ENCODE measurements at regions not wholly inside any gene's neighbourhood (a gene's known extent, or its start where the extent isn't known, plus 50 kb on each side); places are given as distances from the start of the nearest gene placed in this dataset.

GRCh38 chr1:67627336-67627735, 57.7 kb upstream of the GADD45A start:
- no peak for TF ChIP-seq CTCF (IDR thresholded peaks at IDR 0.05 in 2 of 3, conservative IDR thresholded peaks at IDR 0.05 in 1 of 3; ENCODE audit: borderline replicate concordance in 1 of 3, insufficient read depth in 1 of 3, low read depth in 2 of 3, low read length in 2 of 3)
- no peak for TF ChIP-seq POLR2A (IDR thresholded peaks at IDR 0.05; ENCODE audit: borderline replicate concordance, extremely low read depth, insufficient read depth, insufficient read length)
- no peak for TF ChIP-seq ELF1 (IDR thresholded peaks at IDR 0.05; ENCODE audit: borderline replicate concordance, low read depth)
- no peak for TF ChIP-seq POLR2AphosphoS5 (IDR thresholded peaks at IDR 0.05; ENCODE audit: low read depth, low read length)
- no peak for TF ChIP-seq REST (IDR thresholded peaks at IDR 0.05; ENCODE audit: low read depth)
- TF ChIP-seq SIN3A (IDR thresholded peaks at IDR 0.05; ENCODE audit: low read depth), result no peak
